Stimulated activated CD4-positive, alpha-beta T cell treated with anti-CD3 and anti-CD28 coated beads, TNF-alpha, amount 100 ng/mL, for 4 hours (primary cell): ENCODE measurements at regions not wholly inside any gene's neighbourhood (a gene's known extent, or its start where the extent isn't known, plus 50 kb on each side); places are given as distances from the start of the nearest gene placed in this dataset.
"Not testable (repeated sequence)": the region's sequence is repeated elsewhere in the genome, so short reads cannot be mapped to it uniquely, and the experiment has no call there.

Source experiments
- DNase-seq, 3 experiments: peaks; one replicate each; pipeline ENCODE4 v3.0.0-alpha.2; 2020; ENCODE audit warnings: low read depth in 3 of 3

DNA sequence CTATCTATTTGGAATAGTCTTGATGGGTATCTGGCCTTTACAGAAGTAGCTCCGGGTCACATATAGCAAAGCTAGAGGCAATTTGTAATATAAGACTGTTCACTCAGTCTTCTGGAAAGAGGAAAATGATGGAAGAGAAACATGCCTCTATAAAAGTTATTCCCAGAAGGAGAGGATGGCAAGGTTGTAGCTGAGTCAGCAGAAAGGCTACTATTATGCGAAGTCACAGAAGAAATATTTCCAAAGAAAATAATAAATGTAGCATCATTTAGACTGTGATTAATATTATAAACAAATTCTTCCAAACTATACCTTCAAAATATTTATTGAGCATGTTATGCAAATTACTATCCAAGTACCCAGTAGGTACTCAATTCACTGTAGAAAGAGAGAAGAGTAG is 1027.7 kb upstream of the TMEFF2 start:
- no peak for DNase-seq

DNA sequence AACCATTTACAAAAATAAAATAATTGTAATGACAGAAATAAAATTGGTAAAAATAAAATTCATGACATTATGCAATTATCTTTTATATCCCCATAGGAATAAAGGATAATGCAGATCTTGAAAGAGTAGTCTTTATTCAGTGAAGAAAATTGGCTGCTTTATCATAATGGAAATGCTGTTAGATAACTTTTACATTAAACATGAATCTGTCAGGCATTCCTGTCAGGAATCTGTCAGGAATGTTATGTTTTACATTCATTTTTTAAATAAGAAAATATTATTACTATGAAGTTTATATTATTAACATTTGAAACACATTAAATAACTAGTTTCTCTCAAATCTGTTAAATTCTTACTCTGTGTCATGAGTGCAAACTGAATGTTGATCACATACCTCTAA is 1024.7 kb upstream of the TMEFF2 start:
- DNase-seq: no peak

DNA sequence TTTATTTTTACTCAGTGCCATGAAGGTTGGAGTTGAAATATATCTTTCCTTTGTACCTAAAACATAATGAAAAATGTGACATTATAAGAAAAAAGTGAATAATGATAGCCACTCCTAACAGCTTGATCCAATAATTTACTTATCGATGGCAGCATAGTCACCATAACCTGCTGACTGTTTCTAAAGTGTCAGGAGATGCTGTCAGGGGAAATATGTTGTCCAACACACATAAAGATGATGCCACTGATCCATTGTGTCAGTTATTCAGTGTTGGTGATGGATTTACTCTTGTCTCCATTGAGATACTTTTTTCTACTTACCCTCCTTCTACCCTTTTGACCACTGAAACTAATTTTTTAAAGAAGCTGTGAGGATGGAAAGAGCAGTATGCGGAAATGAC is 1006.9 kb upstream of the TMEFF2 start:
- DNase-seq: no peak

DNA sequence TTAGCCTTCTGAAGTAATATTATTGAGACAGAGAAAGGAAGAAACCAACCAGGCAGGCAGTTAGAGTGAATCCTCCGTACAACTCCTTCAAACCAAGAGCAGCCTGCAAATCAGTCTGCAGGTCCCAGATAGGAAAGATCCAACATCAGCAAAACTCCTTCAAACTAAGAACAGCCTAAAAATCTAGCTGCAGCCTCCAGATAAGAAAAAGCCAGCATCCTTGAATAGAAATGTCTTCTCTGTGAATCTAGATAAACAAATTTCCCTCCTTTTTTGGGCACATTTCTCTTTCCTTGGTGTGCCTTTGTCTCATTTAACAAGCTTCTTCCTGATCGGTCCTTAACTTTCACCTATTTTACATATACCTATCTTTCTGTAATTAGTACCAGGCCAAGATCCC is 1004.6 kb upstream of the TMEFF2 start:
- no peak for DNase-seq

DNA sequence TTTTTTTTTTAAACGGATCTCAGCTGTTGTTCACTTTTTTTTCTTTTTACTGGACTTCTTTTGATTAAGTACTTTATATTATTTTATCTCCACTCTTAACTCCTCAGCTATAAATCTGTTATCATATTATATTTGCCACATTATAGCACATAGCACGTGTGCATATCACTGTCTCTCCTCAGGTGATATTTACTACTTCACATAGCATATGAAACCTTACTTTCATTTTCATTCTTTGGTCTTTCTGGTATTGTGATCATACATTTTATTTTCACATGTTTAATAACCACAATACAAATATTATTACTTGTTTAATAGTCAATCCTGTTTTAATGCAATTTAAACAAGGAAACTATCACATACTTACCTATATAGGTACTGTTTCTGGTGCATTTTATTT is 993.1 kb upstream of the TMEFF2 start:
- no peak for DNase-seq

DNA sequence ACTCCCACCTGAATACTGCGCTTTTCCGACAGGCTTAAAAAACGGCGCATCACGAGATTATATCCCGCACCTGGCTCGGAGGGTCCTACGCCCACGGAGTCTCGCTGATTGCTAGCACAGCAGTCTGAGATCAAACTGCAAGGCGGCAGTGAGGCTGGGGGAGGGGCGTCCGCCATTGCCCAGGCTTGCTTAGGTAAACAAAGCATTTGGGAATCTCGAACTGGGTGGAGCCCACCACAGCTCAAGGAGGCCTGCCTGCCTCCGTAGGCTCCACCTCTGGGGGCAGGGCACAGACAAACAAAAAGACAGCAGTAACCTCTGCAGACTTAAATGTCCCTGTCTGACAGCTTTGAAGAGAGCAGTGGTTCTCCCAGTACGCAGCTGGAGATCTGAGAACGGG is 976.2 kb upstream of the TMEFF2 start:
- DNase-seq: not testable (repeated sequence)

DNA sequence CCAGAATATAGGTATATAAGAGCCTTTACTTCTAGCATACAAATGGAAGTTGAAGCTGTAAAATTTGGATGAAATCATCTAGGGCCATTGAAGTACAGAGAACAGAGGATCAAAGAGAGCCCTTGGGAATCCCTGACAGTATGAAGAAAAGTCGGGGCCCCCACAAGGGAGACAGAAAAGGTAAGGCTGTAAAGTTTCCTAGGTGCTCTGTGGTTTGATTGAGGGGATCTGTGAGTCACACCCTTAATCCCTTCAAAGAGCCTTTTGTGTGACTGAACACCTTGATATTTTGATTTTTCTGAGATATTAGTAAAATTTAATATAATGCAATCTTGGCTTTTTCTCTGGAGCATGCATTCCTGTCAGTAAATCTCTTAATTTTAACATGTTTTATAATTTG is 961.7 kb upstream of the TMEFF2 start:
- no peak for DNase-seq

DNA sequence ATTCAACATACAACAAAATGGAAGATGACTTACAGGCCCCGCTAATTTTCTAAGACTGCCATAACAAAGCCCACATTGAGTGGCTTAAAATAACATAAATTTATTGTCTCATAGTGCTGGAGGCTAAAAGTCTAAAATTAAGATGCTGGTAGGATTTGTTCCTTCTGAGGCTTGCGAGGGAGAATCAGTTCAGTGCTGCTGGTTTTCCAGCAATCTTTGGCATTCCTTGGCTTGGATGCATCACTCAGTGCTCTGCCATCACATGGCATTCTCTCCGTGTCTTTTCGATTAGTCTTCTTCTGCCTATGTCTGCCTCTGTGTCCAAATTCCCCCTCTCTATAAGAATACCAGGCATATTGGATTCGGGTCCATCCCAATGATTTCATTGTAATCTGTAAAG is 959.3 kb upstream of the TMEFF2 start:
- DNase-seq: no peak

DNA sequence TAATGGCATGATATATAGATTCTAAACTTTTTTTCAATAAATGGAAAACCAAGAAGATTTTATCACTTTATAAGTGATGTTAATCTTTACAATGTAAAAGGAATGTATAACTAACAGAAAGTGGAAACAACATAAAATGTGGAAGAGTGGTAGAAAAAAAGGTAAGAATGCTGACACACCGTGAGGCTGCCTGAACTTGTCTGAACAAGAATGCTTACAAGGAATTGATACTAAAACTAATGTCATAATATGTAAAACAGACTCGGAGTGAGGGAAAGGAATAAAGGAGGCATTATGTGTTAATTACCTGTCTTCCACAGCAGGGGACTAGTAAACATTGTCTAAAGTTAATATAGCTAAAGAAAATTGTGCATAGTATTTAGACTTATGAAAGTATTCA is 958.8 kb upstream of the TMEFF2 start:
- DNase-seq: no peak

DNA sequence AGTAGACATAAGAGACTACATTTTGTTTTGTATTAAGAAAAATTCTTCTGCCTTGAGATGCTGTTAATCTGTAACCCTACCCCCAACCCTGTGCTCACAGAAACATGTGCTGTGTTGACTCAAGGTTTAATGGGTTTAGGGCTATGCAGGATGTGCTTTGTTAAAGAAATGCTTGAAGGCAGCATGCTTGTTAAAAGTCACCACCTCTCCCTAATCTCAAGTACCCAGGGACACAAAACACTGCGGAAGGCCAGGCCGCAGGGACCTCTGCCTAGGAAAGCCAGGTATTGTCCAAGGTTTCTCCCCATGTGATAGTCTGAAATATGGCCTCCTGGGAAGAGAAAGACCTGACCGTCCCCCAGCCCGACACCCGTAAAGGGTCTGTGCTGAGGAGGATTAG is 947.7 kb upstream of the TMEFF2 start:
- not testable (repeated sequence) for DNase-seq

DNA sequence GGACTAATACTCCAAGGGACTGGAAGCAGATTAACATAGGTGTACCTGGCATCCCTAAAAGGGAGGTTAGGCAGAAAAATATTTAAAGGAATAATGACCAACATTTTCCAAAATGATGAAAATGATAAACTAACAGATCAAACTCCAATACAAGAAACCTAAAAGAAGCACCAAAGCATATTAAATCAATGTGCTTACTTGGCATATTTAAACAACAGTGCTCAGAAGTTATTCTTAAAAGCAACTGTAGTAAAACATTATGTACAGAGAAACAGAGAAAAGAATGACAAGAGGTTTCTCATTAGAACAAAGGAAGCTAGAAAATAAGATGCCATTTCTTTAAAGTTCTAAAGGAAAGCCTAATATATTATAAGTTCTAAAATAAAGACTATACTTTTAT is 947.3 kb upstream of the TMEFF2 start:
- no peak for DNase-seq

DNA sequence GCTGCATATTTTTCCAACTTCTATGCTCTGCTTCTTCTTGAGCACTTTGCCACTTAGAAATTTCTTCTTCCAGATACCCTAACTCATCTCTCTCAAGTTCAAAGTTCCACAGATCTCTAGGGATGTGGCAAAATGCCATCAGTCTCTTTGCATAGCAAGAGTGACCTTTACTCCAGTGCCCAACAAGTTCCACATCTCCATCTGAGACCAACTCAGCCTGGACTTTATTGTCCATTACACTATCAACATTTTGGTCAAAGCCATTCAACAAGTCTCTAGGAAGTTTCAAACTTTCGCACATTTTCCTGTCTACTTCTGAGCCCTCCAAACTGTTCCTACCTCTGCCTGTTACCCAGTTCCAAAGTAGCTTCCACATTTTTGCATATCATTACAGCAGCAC is 946.2 kb upstream of the TMEFF2 start:
- not testable (repeated sequence) for DNase-seq

DNA sequence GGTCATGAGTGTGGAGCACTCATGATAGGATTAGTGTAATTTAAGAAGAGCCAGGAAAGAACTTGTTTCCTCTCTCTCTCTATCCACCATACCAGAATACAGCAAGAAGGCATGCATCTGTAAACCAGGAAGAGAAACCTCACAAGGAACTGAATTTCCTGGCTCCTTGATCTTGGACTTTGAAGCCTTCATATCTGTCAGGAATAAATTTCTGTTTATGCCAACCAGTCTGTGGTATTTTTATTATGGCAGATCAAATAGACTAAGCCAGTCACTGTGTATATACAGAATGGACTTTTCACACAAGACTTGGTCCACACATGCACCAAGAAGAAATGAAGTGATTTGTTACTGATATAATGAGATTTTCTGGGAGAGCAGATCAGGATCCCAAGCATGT is 930.1 kb upstream of the TMEFF2 start:
- DNase-seq: no peak

DNA sequence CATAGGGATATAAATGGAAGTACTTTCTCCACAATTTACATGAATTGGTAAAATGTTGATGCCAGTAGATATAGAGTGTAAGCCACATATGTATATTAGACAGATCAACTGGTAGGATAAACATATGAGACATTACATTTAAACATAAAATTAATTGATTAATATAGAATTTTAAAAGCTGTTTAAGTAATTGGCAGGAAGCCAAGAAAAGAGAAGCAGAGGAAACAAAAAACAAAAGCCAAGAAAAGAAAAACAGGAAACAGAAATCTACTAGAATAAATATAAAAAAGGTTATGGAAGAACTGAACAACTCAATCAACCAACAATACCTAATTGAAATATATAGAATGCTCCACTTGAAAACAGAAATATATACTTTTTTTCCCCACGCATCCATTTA is 920.1 kb upstream of the TMEFF2 start:
- DNase-seq: no peak

DNA sequence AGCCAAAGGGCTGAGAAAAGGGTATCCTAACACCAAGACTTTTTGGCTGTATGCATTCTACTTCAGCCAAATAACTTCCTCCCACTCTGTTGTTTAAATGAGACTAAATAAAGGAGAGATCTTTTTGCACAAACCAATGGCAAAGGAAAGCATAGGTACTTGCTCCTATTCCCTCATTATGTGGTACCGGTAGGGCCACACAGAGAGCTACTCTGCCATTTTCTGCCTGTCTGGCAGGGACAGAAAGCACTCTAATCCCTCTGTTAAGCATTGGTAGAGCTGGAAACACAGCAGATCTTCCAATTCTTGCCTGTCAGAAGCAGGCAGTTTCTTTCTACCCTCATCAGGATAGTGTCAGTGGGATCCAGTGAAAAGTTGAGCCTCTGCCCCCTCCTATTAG is 918.3 kb upstream of the TMEFF2 start:
- DNase-seq: no peak

DNA sequence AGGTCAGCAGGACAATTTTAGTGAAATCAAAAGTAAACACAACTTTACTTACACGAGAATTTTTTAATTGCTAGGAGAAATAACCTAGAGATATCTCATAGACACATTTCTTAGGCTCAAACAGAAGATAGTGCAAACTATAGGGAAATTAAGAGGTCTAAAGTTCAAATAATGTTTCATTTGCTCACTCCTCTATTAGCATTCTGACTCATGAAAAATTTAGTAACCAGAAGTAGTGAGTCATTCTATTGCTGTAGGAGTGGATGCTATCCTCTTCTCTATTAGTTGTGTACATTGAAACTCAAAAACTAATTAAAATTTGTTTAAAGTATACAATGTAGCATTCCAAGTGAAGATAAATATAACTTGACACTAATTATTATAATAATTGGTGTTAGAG is 908.3 kb upstream of the TMEFF2 start:
- DNase-seq: no peak

DNA sequence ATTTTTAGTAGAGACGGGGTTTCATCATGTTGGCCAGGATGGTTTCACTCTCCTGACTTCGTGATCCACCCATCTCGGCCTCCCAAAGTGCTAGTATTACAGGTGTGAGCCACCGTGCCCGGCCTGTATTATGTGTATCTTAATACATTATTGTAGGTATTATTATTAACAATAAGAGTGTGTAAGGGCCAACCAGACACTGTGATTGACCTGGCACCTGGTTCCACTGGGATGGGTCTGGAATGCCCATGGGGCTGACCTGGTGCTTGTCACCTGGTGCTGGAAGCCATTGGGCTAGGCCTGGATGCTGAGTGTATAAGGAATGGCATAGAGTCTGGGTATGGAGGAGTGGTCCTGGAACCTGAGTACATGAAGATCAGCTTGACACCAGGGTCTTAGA is 906.9 kb upstream of the TMEFF2 start:
- DNase-seq: no peak

DNA sequence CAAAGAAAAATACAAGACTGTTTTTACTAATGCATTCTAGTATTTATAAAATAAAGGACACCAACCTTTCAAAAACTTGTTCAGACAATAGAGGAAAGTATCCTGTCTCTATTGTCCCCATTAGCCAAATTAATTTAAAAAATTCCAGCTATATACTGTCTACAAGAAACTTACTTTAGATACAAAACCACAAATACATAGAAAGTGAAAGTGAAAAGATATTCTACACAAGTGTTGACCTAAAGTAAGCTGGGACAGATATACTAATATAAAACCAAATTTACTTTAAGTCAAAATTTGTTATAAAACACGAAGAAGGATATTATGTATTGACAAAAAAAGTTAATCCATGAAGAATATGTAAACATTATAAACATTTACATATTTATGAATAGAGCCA is 893.3 kb upstream of the TMEFF2 start:
- DNase-seq: no peak

DNA sequence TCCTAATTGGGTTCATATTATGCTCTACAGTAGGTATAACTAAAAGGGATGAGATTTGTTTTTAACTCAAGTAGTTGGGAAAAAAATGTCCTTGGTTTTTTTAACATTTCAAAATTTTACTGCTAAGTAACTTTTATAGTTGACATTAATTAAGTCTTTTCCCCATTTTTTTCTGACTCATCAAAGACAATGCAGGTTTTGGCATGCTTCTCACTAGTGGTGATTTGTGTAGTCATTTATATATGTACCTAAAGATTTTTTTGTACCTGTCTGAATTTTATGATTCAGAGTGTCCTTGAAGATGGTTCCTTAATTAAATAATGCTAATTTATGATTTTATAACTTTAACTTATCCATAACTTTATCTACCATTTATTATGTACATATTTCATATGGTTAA is 882.3 kb upstream of the TMEFF2 start:
- DNase-seq: no peak

DNA sequence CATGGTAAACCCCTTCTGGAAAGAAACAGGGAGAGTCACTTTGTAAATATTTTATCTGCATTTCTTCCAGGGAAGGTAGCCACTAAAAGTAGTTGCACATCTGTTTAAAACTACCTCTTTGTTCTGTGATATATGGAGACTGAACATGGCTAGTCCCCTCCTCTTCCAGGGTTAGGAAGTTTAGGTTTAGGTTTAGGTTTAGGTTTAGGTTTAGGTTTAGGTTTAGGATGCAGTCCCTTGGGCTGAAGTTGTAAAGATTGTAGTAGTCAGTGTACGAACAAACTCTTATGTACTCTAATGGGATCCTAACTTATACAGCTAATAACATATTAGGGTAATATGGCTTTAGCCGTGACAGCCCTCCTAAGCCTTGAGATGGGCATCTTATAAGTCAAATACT is 880.2 kb upstream of the TMEFF2 start:
- DNase-seq: no peak

DNA sequence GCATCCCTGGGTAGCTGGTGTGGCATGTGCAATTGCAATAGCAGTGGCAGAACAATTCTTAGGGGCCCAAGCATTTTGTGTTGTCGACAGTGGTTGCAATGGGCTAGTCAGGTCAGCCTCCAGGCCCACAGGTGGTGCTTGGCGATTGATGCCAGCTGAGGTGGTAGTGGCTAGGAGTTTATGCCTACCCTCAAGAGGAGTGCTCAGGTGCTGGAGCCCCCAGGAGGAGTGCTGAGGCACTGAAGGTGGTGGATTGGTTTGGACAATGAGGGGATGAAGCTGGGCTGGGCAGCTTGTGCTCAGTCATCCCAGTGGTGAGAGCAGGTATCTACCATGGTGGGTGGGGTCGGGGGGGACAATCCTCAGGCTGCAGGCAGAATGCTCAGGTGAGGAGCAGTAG is 877.9 kb upstream of the TMEFF2 start:
- DNase-seq: no peak

DNA sequence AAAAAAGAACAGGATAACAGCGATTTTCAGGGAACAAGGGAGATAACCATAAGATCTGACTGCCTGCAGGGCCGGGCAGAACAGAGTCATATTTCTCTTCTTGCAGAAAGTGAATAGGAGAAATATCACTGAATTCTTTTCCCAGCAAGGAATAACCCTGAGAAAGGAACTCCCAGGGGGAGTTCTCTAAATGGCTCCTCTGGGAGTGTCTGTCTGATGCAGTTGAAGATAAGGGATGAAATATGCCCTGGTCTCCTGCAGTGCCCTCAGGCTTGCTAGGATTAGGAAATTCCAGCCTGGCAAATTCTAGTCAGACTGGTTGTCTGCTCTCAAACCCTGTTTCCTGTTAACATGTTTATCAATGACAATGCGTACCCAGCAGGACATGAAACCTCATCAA is 830.8 kb upstream of the TMEFF2 start:
- not testable (repeated sequence) for DNase-seq

DNA sequence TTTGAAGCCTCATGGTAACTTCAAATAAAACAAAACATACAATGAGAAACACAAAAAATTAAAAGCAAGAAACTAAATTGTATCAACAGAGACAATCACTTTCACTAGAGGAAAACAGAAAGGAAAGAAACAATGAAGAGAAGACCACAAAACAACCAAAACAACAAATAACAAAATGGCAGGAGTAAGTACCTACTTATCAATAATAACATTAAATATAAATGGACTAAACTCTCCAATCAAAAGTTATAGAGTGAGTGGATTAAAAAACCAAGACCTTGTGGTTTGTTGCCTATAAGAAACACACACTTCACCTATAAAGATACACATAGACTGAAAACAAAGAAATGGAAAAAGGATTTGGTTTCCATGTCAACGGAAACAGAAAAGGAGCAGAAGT is 830.1 kb upstream of the TMEFF2 start:
- no peak for DNase-seq

DNA sequence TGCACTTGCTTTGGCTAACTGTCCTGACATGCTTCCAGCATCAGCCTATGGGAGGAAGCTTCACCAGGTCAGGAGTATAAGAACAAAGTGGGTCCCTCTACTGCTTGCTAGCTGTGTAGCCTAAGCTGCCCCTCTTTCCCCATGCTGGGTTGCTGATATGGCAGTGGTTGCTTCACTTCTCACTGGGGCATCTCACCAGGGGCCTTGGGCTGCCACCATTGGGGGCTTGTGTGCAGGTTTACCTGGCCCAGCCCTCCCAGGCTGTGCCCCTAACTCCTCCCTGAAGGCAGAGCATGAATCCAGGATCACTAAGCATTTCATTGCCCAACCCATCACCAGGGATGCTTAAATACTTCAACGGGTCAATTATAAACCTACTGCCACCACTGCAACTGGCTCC is 817.1 kb upstream of the TMEFF2 start:
- no peak for DNase-seq

DNA sequence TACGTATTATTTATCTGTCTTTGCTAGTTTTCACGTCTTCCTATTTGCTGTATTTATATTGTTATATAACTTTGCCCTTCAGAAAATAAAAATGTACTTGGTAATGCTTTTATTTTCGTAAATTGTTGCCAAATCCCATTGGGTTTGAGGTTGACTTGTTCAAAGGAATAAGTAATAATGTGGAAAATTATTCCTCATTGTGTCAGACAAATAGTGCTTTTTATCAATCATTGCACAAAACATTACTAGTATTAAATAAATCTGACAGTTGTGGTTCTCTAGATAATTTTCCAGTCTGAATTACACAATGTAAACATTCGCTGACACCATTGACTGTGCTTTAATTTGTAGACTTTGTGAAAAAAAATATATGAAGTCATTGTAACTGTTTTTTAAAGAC is 798.3 kb upstream of the TMEFF2 start:
- DNase-seq: no peak
